ENCODE measurements at regions not wholly inside any gene's neighbourhood (a gene's known extent, or its start where the extent isn't known, plus 50 kb on each side); places are given as distances from the start of the nearest gene placed in this dataset.
A peak's percentile ranks its signal among the peaks of the same experiment; 100 is the strongest.

DNA sequence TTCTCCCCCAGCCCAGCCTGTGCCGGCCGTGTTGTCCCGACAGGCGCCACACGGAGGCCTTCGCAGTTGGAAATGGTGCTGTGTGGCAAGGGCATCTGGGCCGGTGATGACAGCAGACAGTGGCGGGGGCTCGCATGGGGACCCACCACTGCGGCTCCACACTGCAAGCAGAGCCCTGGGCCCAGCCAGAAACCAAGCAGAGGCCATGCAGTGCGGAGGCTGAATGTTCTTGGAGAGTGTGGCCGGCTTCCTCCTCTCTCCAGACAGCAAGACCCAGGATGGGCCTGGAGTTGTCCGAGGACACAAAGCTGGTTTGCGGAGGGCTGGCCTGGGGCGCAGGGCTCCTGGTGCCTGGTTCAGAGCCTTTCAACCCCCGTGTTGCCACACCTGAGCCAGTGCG lies 104.6 kb downstream of the SIK1 start:
- no peak for DNase-seq (ENCODE audit: low read depth)
- H3K4me3 ChIP-seq (ENCODE audit: control insufficient read depth, low read depth, low read length) = no peak overlapping the region
- TF ChIP-seq, protein P1, sequence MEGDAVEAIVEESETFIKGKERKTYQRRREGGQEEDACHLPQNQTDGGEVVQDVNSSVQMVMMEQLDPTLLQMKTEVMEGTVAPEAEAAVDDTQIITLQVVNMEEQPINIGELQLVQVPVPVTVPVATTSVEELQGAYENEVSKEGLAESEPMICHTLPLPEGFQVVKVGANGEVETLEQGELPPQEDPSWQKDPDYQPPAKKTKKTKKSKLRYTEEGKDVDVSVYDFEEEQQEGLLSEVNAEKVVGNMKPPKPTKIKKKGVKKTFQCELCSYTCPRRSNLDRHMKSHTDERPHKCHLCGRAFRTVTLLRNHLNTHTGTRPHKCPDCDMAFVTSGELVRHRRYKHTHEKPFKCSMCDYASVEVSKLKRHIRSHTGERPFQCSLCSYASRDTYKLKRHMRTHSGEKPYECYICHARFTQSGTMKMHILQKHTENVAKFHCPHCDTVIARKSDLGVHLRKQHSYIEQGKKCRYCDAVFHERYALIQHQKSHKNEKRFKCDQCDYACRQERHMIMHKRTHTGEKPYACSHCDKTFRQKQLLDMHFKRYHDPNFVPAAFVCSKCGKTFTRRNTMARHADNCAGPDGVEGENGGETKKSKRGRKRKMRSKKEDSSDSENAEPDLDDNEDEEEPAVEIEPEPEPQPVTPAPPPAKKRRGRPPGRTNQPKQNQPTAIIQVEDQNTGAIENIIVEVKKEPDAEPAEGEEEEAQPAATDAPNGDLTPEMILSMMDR (conservative IDR thresholded peaks at IDR 0.05; ENCODE audit: control insufficient read depth, insufficient read depth, low read depth, low read length) = no peak

DNA sequence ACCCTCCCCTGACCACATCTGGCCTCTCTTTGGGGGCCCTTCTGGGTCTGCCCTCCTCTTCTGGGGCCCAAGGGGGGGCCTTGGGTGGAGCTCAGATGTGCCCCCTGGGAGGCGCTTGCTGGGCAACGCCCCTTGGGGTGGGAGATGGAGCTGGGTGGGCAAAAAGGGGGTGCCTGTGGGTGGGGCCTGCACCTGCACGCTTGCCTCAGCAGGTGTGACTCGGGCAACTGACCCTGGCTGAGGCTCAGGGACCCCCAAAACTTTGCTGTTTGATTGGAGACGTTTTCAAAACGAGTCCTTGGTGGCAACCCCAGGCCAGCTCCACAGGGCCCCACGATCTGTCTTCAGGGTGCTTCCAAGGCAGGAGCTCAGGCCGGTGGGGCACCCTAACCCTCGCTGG lies 105.3 kb downstream of the SIK1 start:
- no peak for DNase-seq (ENCODE audit: low read depth)
- H3K4me3 ChIP-seq (ENCODE audit: control insufficient read depth, low read depth, low read length) = no peak overlapping the region
- TF ChIP-seq, protein P1 (conservative IDR thresholded peaks at IDR 0.05; ENCODE audit: control insufficient read depth, insufficient read depth, low read depth, low read length) = no peak

DNA sequence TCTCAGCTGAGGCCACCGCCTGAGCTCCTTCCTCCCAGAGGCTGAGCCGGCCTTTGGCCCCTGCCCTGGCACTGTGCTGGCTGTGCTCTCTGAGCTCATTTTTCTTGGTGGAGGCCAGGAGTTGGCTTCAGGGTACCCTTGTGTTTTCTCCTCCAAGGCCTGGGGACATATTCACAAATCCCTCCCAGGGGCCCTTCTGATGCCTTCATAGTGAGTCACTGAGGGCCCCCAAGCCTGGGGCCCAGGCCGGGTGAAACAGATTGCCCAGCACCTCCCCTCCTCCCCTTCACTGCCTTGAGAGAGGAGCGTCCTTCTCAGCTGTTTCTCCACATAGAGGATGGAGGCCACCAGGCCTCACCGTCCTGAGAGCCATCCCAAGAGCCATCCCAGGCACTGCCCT lies 105.8 kb downstream of the SIK1 start:
- DNase-seq (ENCODE audit: low read depth) = no peak
- H3K4me3 ChIP-seq (ENCODE audit: control insufficient read depth, low read depth, low read length) = no peak overlapping the region
- TF ChIP-seq, protein P1 (conservative IDR thresholded peaks at IDR 0.05; ENCODE audit: control insufficient read depth, insufficient read depth, low read depth, low read length) = no peak

DNA sequence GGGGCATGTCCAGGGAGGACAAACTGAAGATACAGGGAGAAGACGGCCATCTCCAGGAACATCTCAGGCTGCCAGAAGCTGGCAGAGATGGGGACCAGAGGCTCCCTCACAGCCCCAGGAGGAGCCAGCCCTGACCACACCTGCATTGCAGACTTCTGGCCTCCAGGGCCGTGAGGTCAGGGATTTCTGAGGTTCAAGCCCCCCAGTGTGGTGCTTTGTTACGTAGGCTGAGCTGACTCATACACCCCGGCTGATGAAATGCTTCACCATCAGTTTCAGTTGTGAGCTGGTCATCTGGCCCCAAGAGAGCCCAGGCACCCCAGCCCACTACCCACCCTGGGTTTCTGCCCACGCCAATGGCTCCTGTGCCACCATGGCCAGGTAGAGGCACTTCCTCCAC lies 106.4 kb downstream of the SIK1 start:
- H3K4me3 ChIP-seq (ENCODE audit: control insufficient read depth, low read depth, low read length) = no peak overlapping the region

DNA sequence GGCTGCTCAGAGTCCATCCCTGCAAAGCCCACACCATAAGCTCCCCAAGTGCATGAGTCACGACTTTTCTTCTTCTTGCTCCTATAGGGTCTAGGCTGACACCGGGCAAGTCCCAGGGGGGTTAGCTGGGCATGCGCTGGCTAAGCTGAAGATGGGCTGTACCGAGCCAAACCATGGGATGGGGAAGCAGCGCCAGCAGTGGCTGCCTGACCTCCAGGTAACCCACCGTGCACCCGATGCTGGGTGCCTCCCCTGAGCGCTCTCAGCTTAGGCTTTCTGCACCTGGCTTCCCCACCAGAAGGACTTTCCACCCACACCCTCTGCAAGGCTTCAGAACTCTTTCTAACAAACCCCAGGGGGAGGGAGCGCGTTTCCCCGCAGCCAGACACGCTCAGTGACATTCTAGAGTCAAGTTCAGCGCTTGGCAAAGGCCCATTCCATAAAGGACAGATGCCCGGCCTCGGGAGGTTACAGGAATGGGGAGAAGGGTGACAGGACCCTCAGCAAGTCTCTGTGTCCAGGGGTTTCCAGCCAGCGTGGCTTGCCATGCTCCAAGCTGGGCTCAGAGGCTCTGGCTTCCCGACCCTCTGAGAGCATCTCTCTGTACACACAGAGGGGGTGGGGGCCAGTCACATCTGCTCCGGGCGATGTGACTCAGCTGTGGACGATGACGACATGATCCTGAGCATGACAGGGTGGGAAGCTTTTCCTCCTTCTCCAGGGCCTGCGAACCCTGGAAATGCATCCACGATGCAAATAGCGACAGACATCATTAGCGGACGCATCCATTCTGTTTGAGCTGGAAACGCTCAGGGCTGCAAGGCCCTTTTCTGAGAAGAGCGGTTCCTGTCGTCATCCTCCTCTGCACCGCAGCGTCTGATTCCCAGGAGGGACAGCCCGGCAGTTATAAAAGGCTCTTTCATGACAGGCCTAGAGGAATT lies 107.8 kb downstream of the SIK1 start:
- DNase-seq (ENCODE audit: low read depth) = peak; percentile 78
- no peak overlapping the region for H3K4me3 ChIP-seq (ENCODE audit: control insufficient read depth, low read depth, low read length)
- TF ChIP-seq, protein P1 (conservative IDR thresholded peaks at IDR 0.05; ENCODE audit: control insufficient read depth, insufficient read depth, low read depth, low read length) = no peak

More for the DNA sequence above, 106.4 kb downstream of the SIK1 start:
- peak; percentile 29 for DNase-seq (ENCODE audit: low read depth)
- TF ChIP-seq, protein P1 (conservative IDR thresholded peaks at IDR 0.05; ENCODE audit: control insufficient read depth, insufficient read depth, low read depth, low read length) = no peak

DNA sequence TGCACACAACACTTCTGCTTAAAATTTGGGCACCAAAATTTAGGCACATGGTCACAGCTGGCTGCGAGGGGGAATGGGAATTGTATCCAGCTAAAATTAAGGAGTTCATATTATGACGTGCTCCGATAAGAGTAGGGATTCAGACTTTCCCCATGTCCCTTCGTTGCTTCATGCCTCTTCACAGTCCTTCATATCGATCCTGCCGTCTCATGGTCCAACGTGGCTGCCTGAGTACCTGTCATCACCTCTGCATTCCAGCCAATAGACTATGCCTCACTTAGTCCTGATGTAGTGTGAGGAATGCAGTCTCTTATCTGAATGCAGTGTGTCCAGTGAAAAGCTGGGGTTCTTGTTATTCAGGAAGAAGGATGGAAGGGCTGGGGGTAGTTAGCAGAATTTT lies 108.6 kb downstream of the SIK1 start:
- no peak overlapping the region for H3K4me3 ChIP-seq (ENCODE audit: control insufficient read depth, low read depth, low read length)
- TF ChIP-seq, protein P1 (conservative IDR thresholded peaks at IDR 0.05; ENCODE audit: control insufficient read depth, insufficient read depth, low read depth, low read length) = no peak
- DNase-seq (ENCODE audit: low read depth) = no peak
